Neural progenitor cell (in vitro differentiated cells): ENCODE measurements at regions not wholly inside any gene's neighbourhood (a gene's known extent, or its start where the extent isn't known, plus 50 kb on each side); places are given as distances from the start of the nearest gene placed in this dataset.

Experiments
- CTCF ChIP-seq: fragments of 200-600 bp; sonication (generic); IDR thresholded peaks from 2 replicates; pipeline ENCODE4 v1.5.1; 2017; ENCODE audit warnings: antibody characterized with exemption, mild to moderate bottlenecking
- EZH2 ChIP-seq: fragments of 200-600 bp; sonication (generic); IDR thresholded peaks from 2 replicates; pipeline ENCODE4 v1.6.1; 2017; ENCODE audit warnings: antibody characterized with exemption, mild to moderate bottlenecking, moderate library complexity
- EZH2phosphoT487 ChIP-seq: fragments of 200-600 bp; sonication (generic); IDR thresholded peaks from 2 replicates; pipeline ENCODE4 v1.6.1; 2017; ENCODE audit warnings: antibody characterized with exemption

- TF ChIP-seq CTCF (no peak), EZH2 (no peak), EZH2phosphoT487 (no peak)
Observed at GRCh38 chr18:2360861-2361260, 210.4 kb downstream of the METTL4 start.
